K562 (cell line): ENCODE measurements at regions not wholly inside any gene's neighbourhood (a gene's known extent, or its start where the extent isn't known, plus 50 kb on each side); places are given as distances from the start of the nearest gene placed in this dataset.
A peak's percentile ranks its signal among the peaks of the same experiment; 100 is the strongest.
"Not testable (repeated sequence)": the region's sequence is repeated elsewhere in the genome, so short reads cannot be mapped to it uniquely, and the experiment has no call there.

Experiments
- ATAC-seq: fragments of 200-7000 bp; cut with Tn5 transposase; 3 replicates; pipeline ENCODE4 v1.9.1; 2020; ENCODE audit warnings: moderate library complexity
- BruUV-seq: library from RNA; stranded (reverse); fragments of 400-500 nt; replicated peaks from 2 replicates; lab custom pipeline; 2021; lab: Mats Ljungman, UMichigan
- CTCF ChIA-PET: fragments of 300-600 bp; formaldehyde crosslinking; extraction: SDS; loops from one replicate; lab custom pipeline; 2021; ENCODE audit warnings: low intra/inter-chr PET ratio; lab: Yijun Ruan, JAX
- POLR2A ChIA-PET: fragments of 300-600, 350-650 bp; sonication (Branson Sonifier 250); formaldehyde crosslinking; extraction: SDS; loops from one replicate; lab custom pipeline; 2021; ENCODE audit warnings: antibody characterized with exemption, inconsistent platforms; lab: Yijun Ruan, JAX
- DNase-seq, 4 experiments: peaks; one replicate each; pipeline versions ENCODE4 v3.0.0 to v3.0.0-alpha.2; 2011 to 2018; ENCODE audit warnings: low spot score in 3 of 4, mixed read lengths in 3 of 4; ENCODE audit errors: extremely low read depth in 1 of 4
- FAIRE-seq: peaks from 2 replicates; lab custom pipeline; 2011; peaks lifted over from hg19 to GRCh38; lab: Jason Lieb, UNC
- H2AFZ ChIP-seq: 2 replicates; pipeline ENCODE4 v1.6.0; 2011; ENCODE audit warnings: low read depth, low read length, control low read depth, inconsistent platforms
- H3K27ac ChIP-seq: fragments of 200-600 bp; 3 replicates; pipeline ENCODE4 v1.8.0; 2011; ENCODE audit warnings: low read depth, mild to moderate bottlenecking, control low read depth, inconsistent platforms, low read length, moderate library complexity, mixed read lengths; ENCODE audit errors: extremely low read depth
- H3K27me3 ChIP-seq, 2 experiments: fragments of 300-600 bp in 1 of 2; 2 replicates in 1 of 2; 3 replicates in 1 of 2; pipeline versions ENCODE4 v1.6.0 to v1.8.0; 2011; ENCODE audit warnings: inconsistent platforms in 2 of 2, low read length in 2 of 2, mild to moderate bottlenecking in 1 of 2, mixed read lengths in 1 of 2, moderate library complexity in 1 of 2; ENCODE audit not compliant: control insufficient read depth in 2 of 2, insufficient read depth in 2 of 2
- H3K36me3 ChIP-seq: fragments of 300-600 bp; 3 replicates; pipeline ENCODE4 v1.8.0; 2011; ENCODE audit warnings: mild to moderate bottlenecking, low read length, inconsistent platforms; ENCODE audit not compliant: control insufficient read depth, insufficient read depth
- H3K4me1 ChIP-seq, 2 experiments: fragments of 200-600 bp in 1 of 2; replicated peaks in 1 of 2; 2 replicates in 1 of 2; 3 replicates in 1 of 2; pipeline versions ENCODE4 v1.5.1 to v1.8.0; 2011; ENCODE audit warnings: inconsistent platforms in 2 of 2, low read length in 2 of 2, mild to moderate bottlenecking in 1 of 2, mixed read lengths in 1 of 2, moderate library complexity in 1 of 2; ENCODE audit not compliant: control insufficient read depth in 2 of 2, insufficient read depth in 2 of 2
- H3K4me2 ChIP-seq: 2 replicates; pipeline ENCODE4 v1.6.1; 2011; ENCODE audit warnings: low read length, control low read depth, inconsistent platforms, mixed read lengths; ENCODE audit not compliant: insufficient read depth
- H3K4me3 ChIP-seq: fragments of 200-600 bp; sonication (generic), shearing (Covaris generic); 2 replicates; pipeline ENCODE4 v1.5.1; 2016; ENCODE audit warnings: control low read depth, inconsistent platforms
- H3K79me2 ChIP-seq: fragments of 200-600 bp; 3 replicates; pipeline ENCODE4 v1.8.0; 2011; ENCODE audit warnings: low read length, inconsistent platforms; ENCODE audit not compliant: control insufficient read depth, insufficient read depth
- H3K9ac ChIP-seq, 2 experiments: 2 replicates each; pipeline versions ENCODE4 v1.6.0 to v1.6.1; 2011; ENCODE audit warnings: low read depth in 2 of 2, low read length in 2 of 2, control low read depth in 1 of 2, inconsistent platforms in 1 of 2, mild to moderate bottlenecking in 1 of 2, mixed read lengths in 1 of 2; ENCODE audit not compliant: insufficient read depth in 1 of 2
- H3K9me1 ChIP-seq: one replicate; pipeline ENCODE4 v1.6.0; 2011; ENCODE audit warnings: inconsistent platforms, mild to moderate bottlenecking, low read length, moderate library complexity; ENCODE audit not compliant: control insufficient read depth, insufficient read depth
- H3K9me3 ChIP-seq: replicated peaks from 2 replicates; pipeline ENCODE4 v1.5.1; 2011; ENCODE audit warnings: low read depth, low read length, inconsistent platforms; ENCODE audit not compliant: control insufficient read depth, insufficient read depth
- H4K20me1 ChIP-seq: replicated peaks from 2 replicates; pipeline ENCODE4 v1.6.1; 2011; ENCODE audit warnings: low read length, inconsistent platforms, mixed read lengths; ENCODE audit not compliant: control insufficient read depth, insufficient read depth
- FOXA3 ChIP-seq, 2 experiments: fragments of 450-650 bp in 1 of 2; sonication (generic) in 1 of 2; formaldehyde crosslinking; IDR thresholded peaks in 1 of 2; conservative IDR thresholded peaks in 1 of 2; 2 replicates each; pipeline versions ENCODE4 v1.4.0 to v1.8.0; 2020 to 2022; ENCODE audit warnings: mild to moderate bottlenecking in 2 of 2, missing genetic modification reagents in 1 of 2
- FOXK2 ChIP-seq, 2 experiments: fragments of 450-650 bp; IDR thresholded peaks in 1 of 2; conservative IDR thresholded peaks in 1 of 2; 2 replicates each; pipeline ENCODE4 v1.6.1; 2016; ENCODE audit warnings: low read depth in 2 of 2, mild to moderate bottlenecking in 1 of 2
- MNT ChIP-seq, 2 experiments: fragments of 450-650 bp; conservative IDR thresholded peaks; 2 replicates each; pipeline ENCODE4 v1.6.1; 2017; ENCODE audit warnings: mild to moderate bottlenecking in 2 of 2, moderate library complexity in 2 of 2
- PRDM10 ChIP-seq: fragments of 450-650 bp; IDR thresholded peaks from 2 replicates; pipeline ENCODE4 v1.6.1; 2018; ENCODE audit not compliant: partially characterized antibody
- WGBS: fragments of 100-300 bp; shearing (Covaris generic); methylation state at CpG from one replicate; pipeline ENCODE4 v1.1.6; 2016; ENCODE audit warnings: low coverage, mixed read lengths; ENCODE audit not compliant: insufficient coverage; ENCODE audit errors: missing lambda C conversion rate; 5-methylcytosine and 5-hydroxymethylcytosine counted together
- in situ Hi-C: fragments of 300-500 bp; cut with MboI; formaldehyde crosslinking; loops from 4 replicates; pipeline ENCODE4 v1.15.0; 2018; ENCODE audit warnings: inconsistent platforms, mixed read lengths
- intact Hi-C: fragments of 100-400 bp; cut with micrococcal nuclease; formaldehyde crosslinking; loops from 2 replicates; pipeline ENCODE4 v1.14.2; 2022

GRCh38 chr5:108685448-108686216 lies 62.1 kb upstream of the FER start:
- H3K79me2 ChIP-seq, in situ Hi-C loops, H3K27me3 ChIP-seq, H3K27ac ChIP-seq, H3K9me1 ChIP-seq, H3K4me3 ChIP-seq, BruUV-seq, H3K4me1 ChIP-seq, H3K36me3 ChIP-seq, CTCF ChIA-PET, H4K20me1 ChIP-seq, H3K9me3 ChIP-seq: not testable (repeated sequence)
- H3K4me2 ChIP-seq = peak overlapping the region; percentile 46
- FAIRE-seq (peak; percentile 79), ATAC-seq (peak; percentile 74), DNase-seq (peak in 1 of 4 experiments; percentile 60)
- peak overlapping the region; percentile 79 for H2AFZ ChIP-seq
- POLR2A ChIA-PET = interaction anchor here (1.0 kb wide), 2 partner anchors 12 to 42 kb away, joined by 3 to 5 read pairs; no protein-coding TSS in a partner anchor
- 29% methylated on average over 17 of the region's 19 CpGs for WGBS
- peak; percentile 73 to 81 for TF ChIP-seq FOXA3 (CRISPR knock-in tag; conservative IDR thresholded peaks at IDR 0.05 in 1 of 2, IDR thresholded peaks at IDR 0.05 in 1 of 2)
- TF ChIP-seq FOXK2 (conservative IDR thresholded peaks at IDR 0.05 in 1 of 2, IDR thresholded peaks at IDR 0.05 in 1 of 2; ENCODE audit: low read depth in 2 of 2) = peak; percentile 69 to 76; a peak in 3 of 4 replicates
- peak; percentile 53 to 56; a peak in 3 of 4 replicates for TF ChIP-seq MNT (conservative IDR thresholded peaks at IDR 0.05)
- peak; percentile 6 for TF ChIP-seq PRDM10
- H3K9ac ChIP-seq = peak overlapping the region in 1 of 2 experiments; percentile 72; a peak in 1 of 4 replicates
- intact Hi-C loops = loop anchor here (10.0 kb wide), 1 partner anchor 139 kb away; no protein-coding TSS in a partner anchor
